Neural crest cell (in vitro differentiated cells): ENCODE measurements at regions not wholly inside any gene's neighbourhood (a gene's known extent, or its start where the extent isn't known, plus 50 kb on each side); places are given as distances from the start of the nearest gene placed in this dataset.

Experiments
- DNase-seq: peaks from one replicate; pipeline ENCODE4 v3.0.0; 2021; ENCODE audit warnings: low read depth, mixed read lengths, low spot score
- H3K27ac Mint-ChIP-seq: one replicate; pipeline ENCODE4 v1.8.0; 2021; ENCODE audit warnings: mild to moderate bottlenecking, mixed read lengths; ENCODE audit not compliant: unreplicated experiment
- H3K27me3 Mint-ChIP-seq: 2 replicates; pipeline ENCODE4 v1.8.0; 2021; ENCODE audit warnings: low read depth, mild to moderate bottlenecking, mixed read lengths
- H3K36me3 Mint-ChIP-seq: 2 replicates; pipeline ENCODE4 v1.8.0; 2021; ENCODE audit warnings: low read depth, mild to moderate bottlenecking, mixed read lengths
- H3K4me1 Mint-ChIP-seq: 2 replicates; pipeline ENCODE4 v1.8.0; 2021; ENCODE audit warnings: mixed read lengths
- H3K4me3 Mint-ChIP-seq: one replicate; pipeline ENCODE4 v1.8.0; 2021; ENCODE audit warnings: mild to moderate bottlenecking, mixed read lengths
- H3K9me3 Mint-ChIP-seq: 2 replicates; pipeline ENCODE4 v1.8.0; 2021; ENCODE audit warnings: mixed read lengths
- CTCF ChIP-seq: fragments of 200-600 bp; sonication (generic); conservative IDR thresholded peaks from 2 replicates; pipeline ENCODE4 v1.5.0; 2021; ENCODE audit warnings: antibody characterized with exemption, mild to moderate bottlenecking

- no peaks in the 10 kb centered on the region for H3K36me3 Mint-ChIP-seq
- no peak for DNase-seq
- TF ChIP-seq CTCF, result no peak
- no peak overlapping the region for H3K4me3 Mint-ChIP-seq
- no peaks in the 10 kb centered on the region for H3K4me1 Mint-ChIP-seq
- H3K9me3 Mint-ChIP-seq, result peaks cover 7% of the 10 kb centered on the region
- no peaks in the 10 kb centered on the region for H3K27me3 Mint-ChIP-seq
- H3K27ac Mint-ChIP-seq, result no peak overlapping the region
Observed at GRCh38 chr9:13500034-13500433, 220.5 kb upstream of the MPDZ start.

GRCh38 chr9:13493697-13494096 is 214.2 kb upstream of the MPDZ start:
- Mint-ChIP-seq H3K9me3 (peaks cover 3% of the 10 kb centered on the region), H3K27me3 (no peaks in the 10 kb centered on the region), H3K4me1 (peaks cover 12% of the 10 kb centered on the region), H3K36me3 (no peaks in the 10 kb centered on the region), H3K27ac (no peak overlapping the region), H3K4me3 (no peak overlapping the region)
- TF ChIP-seq CTCF, result no peak
- DNase-seq, result no peak

GRCh38 chr9:13491493-13492424 is 212.3 kb upstream of the MPDZ start:
- DNase-seq, result no peak
- peaks cover 12% of the 10 kb centered on the region for H3K4me1 Mint-ChIP-seq

GRCh38 chr9:13491138-13491492 is 211.6 kb upstream of the MPDZ start:
- H3K9me3 Mint-ChIP-seq, result peaks cover 3% of the 10 kb centered on the region
- H3K27me3 Mint-ChIP-seq, result no peaks in the 10 kb centered on the region
- no peak for TF ChIP-seq CTCF
- H3K4me3 Mint-ChIP-seq, result no peak overlapping the region
- H3K27ac Mint-ChIP-seq, result no peak overlapping the region
- no peaks in the 10 kb centered on the region for H3K36me3 Mint-ChIP-seq
- H3K4me1 Mint-ChIP-seq, result peaks cover 12% of the 10 kb centered on the region
- DNase-seq, result no peak

More at GRCh38 chr9:13491493-13492424, 212.3 kb upstream of the MPDZ start:
- Mint-ChIP-seq H3K4me3 (no peak overlapping the region), H3K36me3 (no peaks in the 10 kb centered on the region), H3K9me3 (peaks cover 3% of the 10 kb centered on the region), H3K27me3 (no peaks in the 10 kb centered on the region), H3K27ac (no peak overlapping the region)
- TF ChIP-seq CTCF, result no peak

GRCh38 chr9:13487936-13488335 is 208.4 kb upstream of the MPDZ start:
- Mint-ChIP-seq H3K4me1 (peaks cover 12% of the 10 kb centered on the region), H3K36me3 (no peaks in the 10 kb centered on the region), H3K9me3 (no peaks in the 10 kb centered on the region)

More at GRCh38 chr9:13487936-13488335, 208.4 kb upstream of the MPDZ start:
- H3K27me3 Mint-ChIP-seq, result no peaks in the 10 kb centered on the region
- no peak for DNase-seq
- TF ChIP-seq CTCF, result no peak
- H3K27ac Mint-ChIP-seq, result no peak overlapping the region
- no peak overlapping the region for H3K4me3 Mint-ChIP-seq
